Hematopoietic multipotent progenitor cell (in vitro differentiated cells): ENCODE measurements at regions not wholly inside any gene's neighbourhood (a gene's known extent, or its start where the extent isn't known, plus 50 kb on each side); places are given as distances from the start of the nearest gene placed in this dataset.
A peak's percentile ranks its signal among the peaks of the same experiment; 100 is the strongest.
"Not testable (repeated sequence)": the region's sequence is repeated elsewhere in the genome, so short reads cannot be mapped to it uniquely, and the experiment has no call there.

Source experiments
- DNase-seq, 3 donors: peaks; one replicate each; pipeline ENCODE4 v3.0.0-alpha.2; 2011 to 2015; ENCODE audit warnings: low read depth in 2 of 3, low spot score in 2 of 3

- DNase-seq = peak in 2 of 3 donors; percentile 8 to 48
Observed at GRCh38 chr5:108481355-108481931, 99.5 kb upstream of the FBXL17 start.

GRCh38 chr5:108472237-108472636, 90.3 kb upstream of the FBXL17 start:
- DNase-seq = no peak

GRCh38 chr5:108467563-108467962, 85.7 kb upstream of the FBXL17 start:
- no peak for DNase-seq

GRCh38 chr5:108461628-108462367, 79.9 kb upstream of the FBXL17 start:
- no peak for DNase-seq

- DNase-seq = no peak
Observed at GRCh38 chr5:108459769-108460168, 77.9 kb upstream of the FBXL17 start.

GRCh38 chr5:108451269-108451668, 69.4 kb upstream of the FBXL17 start:
- no peak for DNase-seq

GRCh38 chr5:108444130-108444529, 62.2 kb upstream of the FBXL17 start:
- not testable (repeated sequence) for DNase-seq

GRCh38 chr5:108442063-108442651, 60.3 kb upstream of the FBXL17 start:
- not testable (repeated sequence) for DNase-seq

GRCh38 chr5:108437425-108437824, 55.5 kb upstream of the FBXL17 start:
- DNase-seq = no peak

- DNase-seq = no peak
Observed at GRCh38 chr5:108436696-108437095, 54.8 kb upstream of the FBXL17 start.

GRCh38 chr5:108433600-108433999, 51.7 kb upstream of the FBXL17 start:
- no peak for DNase-seq

GRCh38 chr5:108432024-108432423, 50.1 kb upstream of the FBXL17 start:
- no peak for DNase-seq
